H1 (cell line): ENCODE measurements at regions not wholly inside any gene's neighbourhood (a gene's known extent, or its start where the extent isn't known, plus 50 kb on each side); places are given as distances from the start of the nearest gene placed in this dataset.

Experiments
- CTCF ChIA-PET: fragments of 300-600 bp; sonication (Branson Sonifier 250); formaldehyde crosslinking; loops from one replicate; lab custom pipeline; 2021; ENCODE audit not compliant: partially characterized antibody; lab: Charles Lee
- POLR2A ChIA-PET: fragments of 300-600 bp; sonication (Branson Sonifier 250); formaldehyde crosslinking; loops from one replicate; lab custom pipeline; 2021; ENCODE audit warnings: inconsistent platforms; ENCODE audit not compliant: partially characterized antibody; lab: Charles Lee
- DNase-seq, 2 experiments: peaks; one replicate each; pipeline versions ENCODE4 v3.0.0 to v3.0.0-alpha.2; 2010 to 2022; ENCODE audit warnings: low spot score in 2 of 2, low read depth in 1 of 2, mixed read lengths in 1 of 2
- FAIRE-seq: peaks from 2 replicates; lab custom pipeline; 2011; peaks lifted over from hg19 to GRCh38; lab: Jason Lieb, UNC
- H2AFZ ChIP-seq: 2 replicates; pipeline ENCODE4 v1.8.1; 2012; ENCODE audit warnings: low read length, inconsistent platforms
- H2AK5ac ChIP-seq: 2 replicates; pipeline ENCODE4 v1.6.1; 2013; ENCODE audit warnings: low read depth, low read length
- H2BK120ac ChIP-seq: replicated peaks from 2 replicates; pipeline ENCODE3; 2013; ENCODE audit warnings: low read depth, low read length, inconsistent platforms
- H2BK12ac ChIP-seq: 2 replicates; pipeline ENCODE4 v1.6.1; 2013; ENCODE audit warnings: low read depth, low read length
- H2BK15ac ChIP-seq: 2 replicates; pipeline ENCODE4 v1.6.1; 2013; ENCODE audit warnings: low read length
- H2BK20ac ChIP-seq: 2 replicates; pipeline ENCODE4 v1.6.1; 2013; ENCODE audit warnings: low read length
- H2BK5ac ChIP-seq: 2 replicates; pipeline ENCODE4 v1.6.1; 2013; ENCODE audit warnings: low read depth, low read length
- H3K14ac ChIP-seq: 2 replicates; pipeline ENCODE4 v1.6.1; 2013; ENCODE audit warnings: inconsistent platforms; ENCODE audit not compliant: insufficient read length
- H3K18ac ChIP-seq: 2 replicates; pipeline ENCODE4 v1.6.1; 2013; ENCODE audit warnings: low read length; ENCODE audit errors: extremely low read depth
- H3K23ac ChIP-seq: 2 replicates; pipeline ENCODE4 v1.6.1; 2013; ENCODE audit warnings: inconsistent platforms; ENCODE audit not compliant: insufficient read length
- H3K23me2 ChIP-seq: 2 replicates; pipeline ENCODE4 v1.6.1; 2013; ENCODE audit warnings: low read depth, low read length
- H3K27ac ChIP-seq: 2 replicates; pipeline ENCODE4 v1.6.1; 2011; ENCODE audit warnings: low read depth, low read length, inconsistent platforms
- H3K27me3 ChIP-seq, 4 experiments: replicated peaks in 1 of 4; 1 replicate in 1 of 4; 2 replicates in 3 of 4; pipeline versions ENCODE4 v1.6.1 to v1.8.1; 2011 to 2013; ENCODE audit warnings: low read length in 3 of 4, mild to moderate bottlenecking in 3 of 4, inconsistent platforms in 2 of 4, mixed read lengths in 2 of 4, moderate library complexity in 1 of 4; ENCODE audit not compliant: control insufficient read depth in 3 of 4, insufficient read depth in 3 of 4; ENCODE audit errors: extremely low read depth in 1 of 4
- H3K36me3 ChIP-seq, 4 experiments: 2 replicates each; pipeline versions ENCODE4 v1.6.1 to v1.8.1; 2011 to 2013; ENCODE audit warnings: mild to moderate bottlenecking in 4 of 4, low read length in 3 of 4, moderate library complexity in 2 of 4, control low read depth in 1 of 4, inconsistent platforms in 1 of 4; ENCODE audit not compliant: insufficient read depth in 4 of 4, control insufficient read depth in 2 of 4
- H3K4ac ChIP-seq: replicated peaks from 2 replicates; pipeline ENCODE3; 2013; ENCODE audit warnings: low read length, low read depth, mixed read lengths, inconsistent platforms; ENCODE audit not compliant: insufficient read length
- H3K4me1 ChIP-seq, 4 experiments: replicated peaks in 1 of 4; 1 replicate in 1 of 4; 2 replicates in 3 of 4; pipeline versions ENCODE4 v1.6.1 to v1.8.1; 2011 to 2013; ENCODE audit warnings: low read length in 3 of 4, inconsistent platforms in 2 of 4, mixed read lengths in 1 of 4; ENCODE audit not compliant: insufficient read depth in 4 of 4, control insufficient read depth in 3 of 4
- H3K4me2 ChIP-seq, 2 experiments: 2 replicates each; pipeline versions ENCODE4 v1.6.1 to v1.8.1; 2011 to 2013; ENCODE audit warnings: low read depth in 2 of 2, low read length in 2 of 2, control low read depth in 1 of 2, inconsistent platforms in 1 of 2, mild to moderate bottlenecking in 1 of 2; ENCODE audit not compliant: insufficient read depth in 1 of 2
- H3K4me3 ChIP-seq, 4 experiments: fragments of 200-600, 300-600 bp in 1 of 4; sonication (generic), shearing (Covaris generic), sonication (Bioruptor Twin) in 1 of 4; 2 replicates each; pipeline versions ENCODE4 v1.5.1 to v1.8.1; 2011 to 2016; ENCODE audit warnings: low read length in 4 of 4, low read depth in 3 of 4, control low read depth in 2 of 4, inconsistent platforms in 2 of 4, mild to moderate bottlenecking in 2 of 4, mixed read lengths in 1 of 4, moderate library complexity in 1 of 4; ENCODE audit not compliant: insufficient read depth in 2 of 4; ENCODE audit errors: extremely low read depth in 1 of 4
- H3K56ac ChIP-seq: replicated peaks from 2 replicates; pipeline ENCODE3; 2013; ENCODE audit warnings: low read depth, mild to moderate bottlenecking, mixed read lengths, low read length, inconsistent platforms; ENCODE audit not compliant: insufficient read length
- H3K79me1 ChIP-seq: 2 replicates; pipeline ENCODE4 v1.6.1; 2013; ENCODE audit warnings: low read depth, low read length, control low read depth
- H3K79me2 ChIP-seq, 2 experiments: 2 replicates each; pipeline versions ENCODE4 v1.6.1 to v1.8.1; 2012 to 2013; ENCODE audit warnings: low read length in 2 of 2, mild to moderate bottlenecking in 2 of 2, inconsistent platforms in 1 of 2; ENCODE audit not compliant: insufficient read depth in 2 of 2, control insufficient read depth in 1 of 2
- H3K9ac ChIP-seq, 4 experiments: replicated peaks in 1 of 4; 1 replicate in 1 of 4; 2 replicates in 3 of 4; pipeline versions ENCODE4 v1.6.1 to v1.8.1; 2011 to 2013; ENCODE audit warnings: low read depth in 3 of 4, low read length in 3 of 4, control low read depth in 2 of 4, mild to moderate bottlenecking in 2 of 4, moderate library complexity in 2 of 4, inconsistent platforms in 1 of 4; ENCODE audit errors: extremely low read depth in 1 of 4
- H3K9me3 ChIP-seq, 2 experiments: 2 replicates each; pipeline versions ENCODE4 v1.6.1 to v1.8.1; 2012 to 2013; ENCODE audit warnings: mild to moderate bottlenecking in 2 of 2, moderate library complexity in 2 of 2, control low read depth in 1 of 2, inconsistent platforms in 1 of 2, low read depth in 1 of 2, low read length in 1 of 2, mixed read lengths in 1 of 2; ENCODE audit not compliant: insufficient read depth in 2 of 2
- H4K20me1 ChIP-seq, 2 experiments: replicated peaks in 1 of 2; 2 replicates each; pipeline versions ENCODE3 to v1.8.1; 2011 to 2013; ENCODE audit warnings: inconsistent platforms in 2 of 2, low read length in 2 of 2, mild to moderate bottlenecking in 1 of 2; ENCODE audit not compliant: insufficient read depth in 2 of 2, control insufficient read depth in 1 of 2
- H4K5ac ChIP-seq: 2 replicates; pipeline ENCODE4 v1.6.1; 2013; ENCODE audit warnings: low read length, low read depth, mixed read lengths, inconsistent platforms; ENCODE audit not compliant: insufficient read length
- H4K8ac ChIP-seq: 2 replicates; pipeline ENCODE4 v1.8.0; 2013; ENCODE audit warnings: mild to moderate bottlenecking, moderate library complexity, low read length, inconsistent platforms; ENCODE audit not compliant: insufficient read depth; ENCODE audit errors: extremely low read depth
- H4K91ac ChIP-seq: replicated peaks from 2 replicates; pipeline ENCODE3; 2013; ENCODE audit warnings: low read length, mixed read lengths, inconsistent platforms; ENCODE audit not compliant: insufficient read length
- ATF3 ChIP-seq: IDR thresholded peaks from 2 replicates; pipeline ENCODE4 v1.6.1; 2011; ENCODE audit warnings: low read depth, mild to moderate bottlenecking, low read length; ENCODE audit not compliant: insufficient read depth
- GABPA ChIP-seq: IDR thresholded peaks from 2 replicates; pipeline ENCODE4 v1.6.1; 2011; ENCODE audit warnings: mild to moderate bottlenecking, low read length, moderate library complexity, borderline replicate concordance; ENCODE audit not compliant: insufficient read depth
- NANOG ChIP-seq: IDR thresholded peaks from 2 replicates; pipeline ENCODE4 v1.6.1; 2011; ENCODE audit warnings: low read length, low read depth, mild to moderate bottlenecking, inconsistent platforms; ENCODE audit not compliant: insufficient read depth, poor library complexity, severe bottlenecking
- WGBS, 2 experiments: shearing (Covaris generic) in 1 of 2; methylation state at CpG; one replicate each; pipeline versions ENCODE4 v1.1.6 to v1.1.7; 2013 to 2015; ENCODE audit warnings: low lambda C conversion rate in 2 of 2, mixed read lengths in 2 of 2, inconsistent platforms in 1 of 2, low coverage in 1 of 2, missing lambda C conversion rate in 1 of 2; ENCODE audit not compliant: insufficient replicate concordance in 2 of 2, insufficient coverage in 1 of 2, insufficient read length in 1 of 2; ENCODE audit errors: extremely low coverage in 1 of 2, missing lambda C conversion rate in 1 of 2; 5-methylcytosine and 5-hydroxymethylcytosine counted together

GRCh38 chr4:156578005-156578404 is 393.6 kb downstream of the PDGFC start:
- no peaks in the 10 kb centered on the region for H4K20me1 ChIP-seq

More at GRCh38 chr4:156578005-156578404, 393.6 kb downstream of the PDGFC start:
- no peak for DNase-seq
- H2BK12ac ChIP-seq = no peak overlapping the region
- H3K4ac ChIP-seq = no peak overlapping the region
- H3K27ac ChIP-seq = no peak overlapping the region
- 0 out of 2 replicates have a peak overlapping the region, but pooled peaks have one; percentile 29 for H2AFZ ChIP-seq
- no peak overlapping the region for H2BK120ac ChIP-seq
- no peaks in the 10 kb centered on the region for H3K27me3 ChIP-seq
- no peaks in the 10 kb centered on the region for H3K9me3 ChIP-seq
- H4K8ac ChIP-seq = no peak overlapping the region
- no peaks in the 10 kb centered on the region for H3K79me2 ChIP-seq
- no peak overlapping the region for H2BK20ac ChIP-seq
- no peaks in the 10 kb centered on the region for H3K36me3 ChIP-seq
- CTCF ChIA-PET = interaction anchor here (1.0 kb wide), 1 partner anchor 18 kb away, joined by 3 read pairs; no protein-coding TSS in a partner anchor
- no peak overlapping the region for H3K14ac ChIP-seq
- H3K18ac ChIP-seq = no peak overlapping the region
- no peak overlapping the region for H2BK15ac ChIP-seq
- no peak overlapping the region for H3K23ac ChIP-seq
- POLR2A ChIA-PET = no interaction called here
- H3K23me2 ChIP-seq = no peaks in the 10 kb centered on the region
- 87% methylated on average over 4 of the region's 4 CpGs; no CpG with 5 or more reads in 1 of the 2 experiments for WGBS, 2 experiments
- H2BK5ac ChIP-seq = no peak overlapping the region
- no peak for TF ChIP-seq GABPA
- TF ChIP-seq NANOG = no peak
- TF ChIP-seq ATF3 = no peak
- TF ChIP-seq, all 59 proteins: peak for 0
- Histone ChIP-seq H4K5ac (no peak overlapping the region), H3K4me2 (no peak overlapping the region), H3K56ac (no peak overlapping the region), H3K4me1 (no peaks in the 10 kb centered on the region), H3K9ac (no peak overlapping the region), H4K91ac (no peak overlapping the region), H2AK5ac (no peak overlapping the region), H3K79me1 (no peaks in the 10 kb centered on the region), H3K4me3 (no peak overlapping the region)
- no peak for FAIRE-seq
